Suprapubic skin (tissue), 4 donors: ENCODE measurements at regions not wholly inside any gene's neighbourhood (a gene's known extent, or its start where the extent isn't known, plus 50 kb on each side); places are given as distances from the start of the nearest gene placed in this dataset.

Source experiments
- DNase-seq, 2 donors: peaks; one replicate each; pipeline ENCODE4 v3.0.0-alpha.2; 2019; ENCODE audit warnings: low spot score in 2 of 2
- H3K27ac ChIP-seq: fragments of 200-600 bp; sonication (generic); one replicate; pipeline ENCODE4 v1.5.1; 2019
- H3K27me3 ChIP-seq: fragments of 200-600 bp; sonication (generic); one replicate; pipeline ENCODE4 v1.5.1; 2019
- H3K36me3 ChIP-seq: fragments of 200-600 bp; sonication (generic); one replicate; pipeline ENCODE4 v1.5.1; 2019
- H3K4me1 ChIP-seq: fragments of 200-600 bp; sonication (generic); one replicate; pipeline ENCODE4 v1.5.1; 2019
- H3K4me3 ChIP-seq: fragments of 200-600 bp; sonication (generic); one replicate; pipeline ENCODE4 v1.5.1; 2019; ENCODE audit warnings: mild to moderate bottlenecking
- H3K9me3 ChIP-seq: fragments of 200-600 bp; sonication (generic); one replicate; pipeline ENCODE4 v1.5.1; 2019
- EP300 ChIP-seq: sonication (generic); formaldehyde crosslinking; IDR thresholded peaks from one replicate; pipeline ENCODE4 v1.6.1; 2017; ENCODE audit warnings: antibody characterized with exemption
- POLR2A ChIP-seq, 2 donors: fragments of 450-650 bp; IDR thresholded peaks; one replicate each; pipeline ENCODE4 v1.6.1; 2017; ENCODE audit warnings: antibody characterized with exemption in 2 of 2, mild to moderate bottlenecking in 2 of 2, moderate library complexity in 2 of 2
- POLR2AphosphoS5 ChIP-seq, 3 donors: sonication (generic); formaldehyde crosslinking; IDR thresholded peaks; one replicate each; pipeline ENCODE4 v1.6.1; 2017; ENCODE audit warnings: antibody characterized with exemption in 3 of 3
- WGBS: methylation state at CpG from one replicate; pipeline ENCODE4 v1.1.5; 2018; 5-methylcytosine and 5-hydroxymethylcytosine counted together
- TF ChIP-seq, protein P1 (sequence below), 2 donors: fragments of 200-600 bp in 1 of 2; fragments of 450-650 bp in 1 of 2; sonication (generic) in 1 of 2; IDR thresholded peaks; one replicate each; pipeline ENCODE4 v1.5.1; 2016 to 2019; ENCODE audit warnings: antibody characterized with exemption in 2 of 2, mild to moderate bottlenecking in 1 of 2, moderate library complexity in 1 of 2

DNA sequence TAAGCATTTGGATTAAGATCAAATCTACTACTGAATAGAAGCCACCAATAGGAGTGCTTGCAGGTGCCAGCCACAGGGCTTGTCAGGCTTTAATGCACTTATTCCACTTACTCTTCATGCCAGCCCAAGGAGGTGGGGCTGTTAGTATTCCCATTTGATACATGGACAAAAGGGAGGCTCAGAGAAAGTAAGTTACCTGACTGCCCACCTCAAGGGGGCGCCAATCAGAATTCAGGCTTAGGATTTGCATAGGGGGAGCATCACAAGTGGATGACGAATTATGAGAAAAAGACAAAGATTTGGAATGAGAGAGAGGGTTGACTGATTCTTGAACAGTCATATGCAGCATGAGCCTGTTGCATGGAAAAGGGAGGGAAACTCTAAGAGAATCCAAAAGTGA, 188.4 kb upstream of the TSHZ2 start:
- Histone ChIP-seq H3K4me3 (no peak overlapping the region), H3K36me3 (no peaks in the 10 kb centered on the region), H3K4me1 (no peaks in the 10 kb centered on the region), H3K27me3 (no peaks in the 10 kb centered on the region), H3K27ac (no peak overlapping the region), H3K9me3 (no peaks in the 10 kb centered on the region)
- TF ChIP-seq, protein P1, sequence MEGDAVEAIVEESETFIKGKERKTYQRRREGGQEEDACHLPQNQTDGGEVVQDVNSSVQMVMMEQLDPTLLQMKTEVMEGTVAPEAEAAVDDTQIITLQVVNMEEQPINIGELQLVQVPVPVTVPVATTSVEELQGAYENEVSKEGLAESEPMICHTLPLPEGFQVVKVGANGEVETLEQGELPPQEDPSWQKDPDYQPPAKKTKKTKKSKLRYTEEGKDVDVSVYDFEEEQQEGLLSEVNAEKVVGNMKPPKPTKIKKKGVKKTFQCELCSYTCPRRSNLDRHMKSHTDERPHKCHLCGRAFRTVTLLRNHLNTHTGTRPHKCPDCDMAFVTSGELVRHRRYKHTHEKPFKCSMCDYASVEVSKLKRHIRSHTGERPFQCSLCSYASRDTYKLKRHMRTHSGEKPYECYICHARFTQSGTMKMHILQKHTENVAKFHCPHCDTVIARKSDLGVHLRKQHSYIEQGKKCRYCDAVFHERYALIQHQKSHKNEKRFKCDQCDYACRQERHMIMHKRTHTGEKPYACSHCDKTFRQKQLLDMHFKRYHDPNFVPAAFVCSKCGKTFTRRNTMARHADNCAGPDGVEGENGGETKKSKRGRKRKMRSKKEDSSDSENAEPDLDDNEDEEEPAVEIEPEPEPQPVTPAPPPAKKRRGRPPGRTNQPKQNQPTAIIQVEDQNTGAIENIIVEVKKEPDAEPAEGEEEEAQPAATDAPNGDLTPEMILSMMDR (IDR thresholded peaks at IDR 0.05), result no peak
- TF ChIP-seq EP300 (no peak), POLR2AphosphoS5 (IDR thresholded peaks at IDR 0.05) (no peak), POLR2A (IDR thresholded peaks at IDR 0.05) (no peak)
- DNase-seq, result no peak
- 69% methylated on average over 2 of the region's 2 CpGs for WGBS

DNA sequence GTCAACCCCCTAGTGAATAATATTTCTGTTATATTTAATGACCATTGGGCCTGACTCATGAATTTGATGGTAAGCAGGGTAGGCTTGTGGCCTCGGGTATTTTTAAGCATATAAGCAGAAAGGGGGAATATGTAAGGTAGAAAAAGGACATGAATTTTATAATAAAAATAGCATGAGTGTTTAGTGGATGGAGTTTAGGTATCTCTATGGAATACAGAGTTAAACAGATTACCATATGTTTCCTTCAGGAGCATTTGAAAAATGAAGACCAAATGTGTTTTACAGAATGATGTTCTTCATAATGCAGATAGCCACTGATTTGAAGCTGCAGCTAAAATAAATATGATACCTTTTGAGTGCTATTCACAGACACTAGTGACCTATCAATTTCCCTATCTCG, 191.7 kb upstream of the TSHZ2 start:
- WGBS, result 92% methylated on average over 2 of the region's 2 CpGs
- TF ChIP-seq EP300 (no peak), POLR2AphosphoS5 (IDR thresholded peaks at IDR 0.05) (no peak), POLR2A (IDR thresholded peaks at IDR 0.05) (no peak)
- TF ChIP-seq, protein P1 (IDR thresholded peaks at IDR 0.05), result no peak
- no peaks in the 10 kb centered on the region for H3K27me3 ChIP-seq
- H3K9me3 ChIP-seq, result no peaks in the 10 kb centered on the region
- H3K4me3 ChIP-seq, result no peak overlapping the region
- DNase-seq, result no peak
- no peak overlapping the region for H3K27ac ChIP-seq
- no peaks in the 10 kb centered on the region for H3K4me1 ChIP-seq
- H3K36me3 ChIP-seq, result no peaks in the 10 kb centered on the region

DNA sequence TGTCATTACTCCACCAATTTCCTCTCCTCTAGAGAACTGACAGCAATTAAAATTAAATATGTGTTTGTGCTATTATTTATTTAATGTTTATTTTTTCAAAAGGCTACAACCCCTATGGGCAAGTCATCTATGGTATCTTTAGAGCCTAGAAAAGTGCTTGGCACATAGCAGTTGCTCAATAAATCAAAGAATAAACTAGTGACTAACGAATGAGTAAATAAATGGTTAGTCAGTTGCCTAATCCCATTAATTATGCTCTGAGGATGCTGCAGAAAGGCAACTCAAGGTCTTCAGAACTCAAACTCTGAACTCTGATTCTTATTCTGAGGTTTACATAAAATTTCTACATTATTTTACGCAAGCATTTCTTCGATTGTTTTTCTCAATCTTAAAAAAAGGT, 193.0 kb upstream of the TSHZ2 start:
- Histone ChIP-seq H3K4me1 (no peaks in the 10 kb centered on the region), H3K36me3 (no peaks in the 10 kb centered on the region), H3K27ac (no peak overlapping the region), H3K4me3 (no peak overlapping the region), H3K9me3 (no peaks in the 10 kb centered on the region), H3K27me3 (no peaks in the 10 kb centered on the region)
- 74% methylated on average over 3 of the region's 3 CpGs for WGBS
- no peak for DNase-seq
- no peak for TF ChIP-seq POLR2A (IDR thresholded peaks at IDR 0.05)
- TF ChIP-seq POLR2AphosphoS5 (IDR thresholded peaks at IDR 0.05), result no peak
- TF ChIP-seq EP300, result no peak
- TF ChIP-seq, protein P1 (IDR thresholded peaks at IDR 0.05), result no peak

DNA sequence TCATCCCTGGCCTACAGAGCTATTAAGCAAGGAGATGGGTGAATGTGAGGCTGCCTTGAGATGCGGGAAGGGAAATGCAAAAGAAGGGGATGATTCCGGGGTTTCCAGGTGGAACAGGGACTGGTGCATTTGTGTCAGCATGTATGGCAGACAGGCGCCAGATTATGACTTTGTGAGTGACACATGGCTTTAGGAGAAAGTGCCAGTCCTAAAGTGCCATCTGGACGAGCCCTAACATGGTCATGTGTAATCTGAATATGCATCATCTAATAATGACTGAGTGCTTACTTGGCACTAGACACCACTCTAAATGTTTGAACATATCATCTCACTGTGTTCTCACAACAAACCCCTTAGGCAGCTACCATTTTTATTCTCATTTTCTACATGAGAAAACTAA, 195.0 kb upstream of the TSHZ2 start:
- WGBS, result 65% methylated on average over 4 of the region's 4 CpGs
- no peaks in the 10 kb centered on the region for H3K4me1 ChIP-seq
- TF ChIP-seq POLR2AphosphoS5 (IDR thresholded peaks at IDR 0.05) (no peak), EP300 (no peak), POLR2A (IDR thresholded peaks at IDR 0.05) (no peak)
- TF ChIP-seq, protein P1 (IDR thresholded peaks at IDR 0.05), result no peak
- no peaks in the 10 kb centered on the region for H3K27me3 ChIP-seq
- no peak overlapping the region for H3K27ac ChIP-seq
- H3K9me3 ChIP-seq, result no peaks in the 10 kb centered on the region
- H3K36me3 ChIP-seq, result no peaks in the 10 kb centered on the region
- H3K4me3 ChIP-seq, result no peak overlapping the region
- DNase-seq, result no peak

DNA sequence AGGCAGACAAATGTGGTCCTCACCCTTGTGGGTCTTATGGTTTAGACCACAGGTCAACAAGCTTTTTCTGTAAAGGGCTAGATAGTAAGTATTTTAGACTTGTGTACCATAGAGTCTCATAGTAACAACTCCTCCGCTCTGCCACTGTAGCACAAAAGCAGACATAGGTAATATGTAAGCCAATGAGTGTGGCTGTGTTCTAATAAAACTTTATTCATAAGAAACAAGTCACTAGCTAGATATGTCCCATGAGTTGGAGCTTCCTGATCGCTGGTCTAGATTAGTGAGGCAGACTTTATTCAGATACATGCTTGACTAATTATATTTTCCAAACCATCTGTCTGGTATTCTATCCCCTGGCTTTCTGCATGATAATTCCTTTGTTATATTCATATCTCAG, 196.4 kb upstream of the TSHZ2 start:
- TF ChIP-seq POLR2AphosphoS5 (IDR thresholded peaks at IDR 0.05), result no peak
- no peak for TF ChIP-seq POLR2A (IDR thresholded peaks at IDR 0.05)
- TF ChIP-seq, protein P1 (IDR thresholded peaks at IDR 0.05), result no peak
- no peak for TF ChIP-seq EP300
- no peaks in the 10 kb centered on the region for H3K9me3 ChIP-seq
- no peaks in the 10 kb centered on the region for H3K27me3 ChIP-seq
- DNase-seq, result no peak
- no peaks in the 10 kb centered on the region for H3K4me1 ChIP-seq
- WGBS, result 90% methylated on average over 2 of the region's 2 CpGs
- H3K4me3 ChIP-seq, result no peak overlapping the region
- H3K27ac ChIP-seq, result no peak overlapping the region
- no peaks in the 10 kb centered on the region for H3K36me3 ChIP-seq
